ENCODE measurements at regions not wholly inside any gene's neighbourhood (a gene's known extent, or its start where the extent isn't known, plus 50 kb on each side); places are given as distances from the start of the nearest gene placed in this dataset.
"Not testable (repeated sequence)": the region's sequence is repeated elsewhere in the genome, so short reads cannot be mapped to it uniquely, and the experiment has no call there.

DNA sequence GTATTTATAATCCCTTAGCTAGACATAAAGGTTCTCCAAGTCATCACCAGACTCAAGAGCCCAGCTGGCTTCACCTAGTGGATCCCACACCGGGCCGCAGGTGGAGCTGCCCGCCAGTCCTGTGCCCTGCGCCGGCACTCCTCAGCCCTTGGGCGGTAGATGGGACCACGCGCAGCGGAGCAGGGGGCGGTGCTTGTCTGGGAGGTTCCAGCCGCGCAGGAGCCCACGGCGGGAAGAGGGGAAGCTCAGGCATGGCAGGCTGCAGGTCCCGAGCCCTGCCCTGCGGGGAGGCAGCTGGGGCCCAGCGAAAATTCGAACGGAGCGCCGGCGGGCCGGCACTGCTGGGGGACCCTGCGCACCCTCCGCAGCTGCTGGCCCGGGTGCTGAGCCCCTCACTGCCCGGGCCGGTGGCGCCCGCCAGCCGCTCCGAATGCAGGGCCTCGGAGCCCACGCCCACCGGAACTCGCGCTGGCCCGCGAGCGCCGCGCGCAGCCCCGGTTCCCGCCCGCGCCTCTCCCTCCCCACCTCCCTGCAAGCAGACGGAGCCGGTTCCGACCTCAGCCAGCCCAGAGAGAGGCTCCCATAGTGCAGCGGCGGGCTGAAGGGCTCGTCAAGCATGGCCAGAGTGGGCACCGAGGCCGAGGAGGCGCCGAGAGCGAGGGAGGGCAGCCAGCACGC, 675.6 kb downstream of the REEP3 start:
- DNase-seq (ENCODE audit: low read depth, low spot score) = no peak

DNA sequence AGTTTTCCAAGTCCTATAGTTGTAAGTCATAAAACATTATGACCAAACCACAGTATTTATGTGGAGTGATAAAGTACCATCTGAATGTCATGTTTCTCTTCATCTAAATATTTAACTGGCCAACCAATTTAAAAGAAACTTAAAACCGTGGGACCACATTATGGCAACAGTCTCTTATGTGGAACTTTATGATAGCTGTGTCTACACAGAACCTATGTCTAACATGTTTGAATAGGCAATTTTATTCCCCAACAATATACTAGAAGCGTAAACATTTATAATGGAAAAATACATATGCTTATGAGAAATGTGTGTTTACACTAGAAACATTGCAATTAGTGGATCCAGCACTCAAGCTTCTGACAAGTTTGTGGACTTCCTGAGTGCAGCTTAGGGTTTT, 680.7 kb downstream of the REEP3 start:
- DNase-seq (ENCODE audit: low read depth, low spot score) = no peak

DNA sequence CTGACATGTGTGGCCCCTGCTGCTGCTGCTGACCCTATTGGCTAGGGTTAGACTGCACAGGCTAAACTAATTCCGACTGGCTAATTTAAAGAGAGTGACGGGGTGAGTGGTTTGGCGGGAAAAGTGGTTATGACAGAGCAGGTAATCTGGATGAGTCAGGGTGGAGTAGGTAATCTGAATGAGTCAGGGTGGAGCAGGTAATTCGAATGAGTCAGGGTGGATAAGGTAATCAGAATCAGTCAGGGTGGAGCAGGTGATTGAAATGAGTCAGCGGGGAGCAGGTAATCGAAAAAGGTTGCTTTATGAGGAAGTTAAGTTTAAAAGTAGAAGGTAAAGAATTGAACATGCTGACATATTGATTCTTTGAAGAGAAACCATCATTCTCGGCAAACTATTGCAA, 683.3 kb downstream of the REEP3 start:
- DNase-seq (ENCODE audit: low read depth, low spot score) = not testable (repeated sequence)

DNA sequence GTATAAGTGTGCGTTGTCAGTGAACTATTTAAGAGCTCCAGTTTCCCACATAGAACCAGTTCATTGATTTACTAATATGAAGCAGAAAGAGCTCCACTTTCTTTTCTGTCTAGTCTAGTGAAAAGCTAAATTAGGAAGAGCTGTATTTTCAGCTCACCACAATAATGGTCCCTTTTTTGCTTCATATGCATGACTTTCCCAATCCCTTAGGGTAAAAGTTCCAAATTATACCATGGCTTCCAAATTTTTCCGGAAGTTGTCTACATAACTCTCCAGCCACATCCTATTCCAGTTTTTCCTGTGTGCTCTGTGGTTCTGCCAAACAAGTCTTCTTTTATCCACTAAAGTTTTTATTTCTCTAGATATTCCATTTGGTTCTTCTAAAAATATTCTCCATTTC, 685.2 kb downstream of the REEP3 start:
- DNase-seq (ENCODE audit: low read depth, low spot score) = no peak

DNA sequence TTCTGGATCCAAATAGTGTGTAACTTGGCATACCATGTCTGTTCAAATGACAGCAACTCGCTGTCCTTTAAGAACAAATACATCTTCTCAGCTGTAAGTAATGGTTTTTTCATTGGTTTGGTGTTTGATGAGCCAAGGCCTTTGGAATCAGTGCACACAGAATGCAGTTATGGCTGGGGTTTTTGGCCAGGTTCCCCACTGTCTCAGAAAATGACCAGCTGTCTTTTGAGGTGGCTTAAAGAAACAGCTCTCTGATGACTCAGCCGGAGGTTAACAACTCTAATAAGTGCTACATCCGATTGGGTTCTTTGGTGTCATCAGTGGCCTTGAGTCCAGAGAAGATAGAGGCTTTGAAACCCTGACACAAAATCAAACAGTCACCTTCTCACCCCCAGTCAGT, 688.4 kb downstream of the REEP3 start:
- DNase-seq (ENCODE audit: low read depth, low spot score) = no peak

DNA sequence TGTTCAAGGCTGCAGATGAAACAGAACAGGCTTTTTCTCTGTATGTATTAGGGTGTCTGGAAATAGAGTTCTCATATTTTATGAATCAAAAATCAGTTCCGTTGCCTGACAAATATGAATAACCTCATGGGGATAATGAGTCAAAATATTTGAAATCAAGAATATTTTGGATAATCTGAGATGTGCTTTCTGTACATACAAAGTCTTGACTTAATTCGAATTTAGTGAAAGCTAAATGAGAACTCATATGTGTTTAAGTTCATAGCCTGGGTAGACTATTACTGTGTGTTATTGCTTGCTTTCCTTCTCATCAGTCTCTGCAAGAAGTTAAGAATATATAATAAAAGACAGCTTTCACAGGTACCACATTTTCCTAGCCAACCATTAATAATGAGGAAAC, 689.0 kb downstream of the REEP3 start:
- no peak for DNase-seq (ENCODE audit: low read depth, low spot score)

DNA sequence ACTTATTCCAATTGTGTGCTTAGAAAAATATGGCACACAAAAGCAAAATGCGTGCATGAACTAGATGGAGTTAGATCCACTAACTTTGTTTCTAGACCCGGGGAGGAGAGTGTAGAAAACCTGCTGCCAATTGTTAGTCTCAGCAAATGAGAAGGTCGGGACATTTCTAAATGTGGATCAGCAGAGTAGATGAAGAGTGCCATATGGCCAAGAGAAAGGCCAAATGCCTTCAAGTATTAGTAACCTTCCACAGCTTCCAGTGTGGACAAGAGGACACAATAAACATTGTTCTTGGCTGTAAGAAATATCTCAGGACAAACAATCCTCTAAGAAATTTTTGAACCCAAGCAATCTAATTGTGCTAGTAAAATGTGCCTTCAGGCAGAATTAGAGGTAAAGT, 690.3 kb downstream of the REEP3 start:
- no peak for DNase-seq (ENCODE audit: low read depth, low spot score)

DNA sequence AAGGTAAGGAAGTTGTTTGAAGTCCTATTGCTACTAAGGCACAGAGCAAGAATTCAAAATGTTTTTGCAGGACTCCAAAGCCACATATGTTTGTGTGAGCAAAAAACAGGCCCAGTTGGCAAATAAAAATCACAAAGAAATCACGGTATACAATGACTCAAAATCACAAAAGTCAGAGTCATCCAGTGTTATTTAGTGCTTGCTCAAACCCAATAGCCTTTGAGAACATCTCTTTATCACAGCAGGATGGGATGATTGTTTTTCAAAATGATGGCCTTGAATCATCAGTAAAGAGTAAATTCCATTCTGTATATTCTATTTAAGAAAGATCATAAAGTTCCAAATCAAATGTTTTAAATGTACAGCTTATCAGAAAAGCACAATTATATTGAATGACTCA, 693.9 kb downstream of the REEP3 start:
- no peak for DNase-seq (ENCODE audit: low read depth, low spot score)

DNA sequence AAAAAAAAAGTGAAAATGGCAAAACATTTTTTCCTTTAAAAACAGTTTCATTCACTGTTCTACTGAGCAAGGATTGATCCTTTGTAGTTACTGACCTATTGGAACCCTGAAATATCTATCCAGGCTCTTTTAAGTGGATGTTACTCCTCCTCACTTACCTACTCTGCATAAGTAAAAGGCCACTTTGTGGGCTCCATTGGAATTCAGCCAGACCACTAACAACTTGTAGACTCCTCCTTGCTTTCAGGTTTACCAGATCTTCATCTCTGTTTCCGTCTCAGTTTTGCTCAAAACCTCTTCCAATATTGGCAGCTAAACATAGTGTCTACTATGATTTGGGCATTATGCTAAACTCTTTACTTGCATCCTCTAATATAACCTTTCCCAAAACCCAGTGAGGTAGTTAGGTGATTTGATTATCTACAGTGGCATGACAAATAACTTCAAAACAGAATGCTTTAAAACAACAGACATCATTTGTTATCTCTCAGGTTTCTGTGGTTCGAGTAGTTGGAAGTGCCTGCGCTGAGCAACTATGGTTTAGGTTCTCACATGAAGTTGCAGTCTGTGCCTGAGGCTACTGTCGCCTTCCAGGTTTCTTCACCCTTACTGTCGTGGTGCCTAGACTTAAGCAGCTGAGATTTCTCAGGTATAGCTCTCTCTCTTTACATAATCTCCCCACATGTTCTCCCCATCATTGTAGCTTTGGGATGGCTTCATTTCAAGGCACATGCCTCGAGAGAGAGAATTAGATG, 698.2 kb downstream of the REEP3 start:
- DNase-seq (ENCODE audit: low read depth, low spot score) = no peak

DNA sequence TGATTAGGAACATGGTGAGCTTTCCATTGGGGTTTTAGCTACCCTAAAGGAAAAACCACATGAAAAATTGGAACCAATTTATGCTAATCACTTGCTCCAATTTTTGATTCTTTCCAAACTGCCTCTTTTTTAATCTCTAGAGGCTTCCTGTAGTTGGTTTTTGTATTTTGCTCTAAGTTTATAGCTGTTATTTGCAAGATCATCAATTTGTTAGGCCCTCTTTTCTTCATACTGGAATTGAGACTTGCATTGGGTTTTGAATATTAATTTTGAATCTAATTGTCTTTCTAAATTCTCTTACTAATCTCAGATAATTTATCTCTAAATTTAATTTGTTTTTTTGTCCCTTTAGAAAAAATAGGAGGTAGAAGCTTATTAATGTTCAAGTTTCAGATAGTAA, 713.3 kb downstream of the REEP3 start:
- no peak for DNase-seq (ENCODE audit: low read depth, low spot score)

DNA sequence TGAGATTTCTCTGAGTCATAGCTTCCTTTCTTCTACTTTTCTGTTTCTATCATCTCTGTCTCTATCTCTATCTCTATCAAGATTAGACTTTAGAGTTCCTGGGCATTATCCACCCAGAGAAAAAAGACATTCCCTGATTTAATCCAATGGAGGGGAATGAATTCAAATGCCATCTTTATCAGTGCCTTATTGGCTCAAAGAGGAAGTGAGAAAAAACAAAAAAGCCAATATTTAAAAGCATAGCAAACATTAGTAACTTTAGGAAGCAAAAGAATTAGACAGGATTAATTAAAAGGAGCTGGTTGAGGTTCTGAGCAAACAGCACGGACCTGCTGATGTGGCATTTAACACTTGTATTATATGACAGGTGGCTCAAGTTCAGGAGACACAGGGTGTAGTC, 736.5 kb downstream of the REEP3 start:
- DNase-seq (ENCODE audit: low read depth, low spot score) = no peak

DNA sequence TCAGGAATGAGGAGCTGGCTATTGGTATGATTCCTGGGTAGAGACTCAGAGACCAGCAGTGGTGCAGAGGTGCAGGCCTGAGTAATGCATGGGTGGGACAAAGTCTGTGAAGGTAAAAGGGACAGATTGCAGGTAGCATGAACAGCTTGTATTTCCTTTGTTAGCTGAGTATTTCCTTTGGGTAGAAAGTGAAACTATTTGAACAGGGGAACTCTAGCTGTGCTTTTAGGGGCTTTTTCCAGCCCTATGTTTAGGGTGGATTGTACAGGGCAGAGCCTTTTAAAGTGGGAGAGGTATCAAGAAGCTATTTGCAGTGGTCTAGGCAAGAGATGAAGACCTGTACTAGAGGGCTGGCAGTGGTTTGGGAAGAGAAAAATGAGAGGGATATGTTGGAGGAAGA, 739.9 kb downstream of the REEP3 start:
- DNase-seq (ENCODE audit: low read depth, low spot score) = no peak

DNA sequence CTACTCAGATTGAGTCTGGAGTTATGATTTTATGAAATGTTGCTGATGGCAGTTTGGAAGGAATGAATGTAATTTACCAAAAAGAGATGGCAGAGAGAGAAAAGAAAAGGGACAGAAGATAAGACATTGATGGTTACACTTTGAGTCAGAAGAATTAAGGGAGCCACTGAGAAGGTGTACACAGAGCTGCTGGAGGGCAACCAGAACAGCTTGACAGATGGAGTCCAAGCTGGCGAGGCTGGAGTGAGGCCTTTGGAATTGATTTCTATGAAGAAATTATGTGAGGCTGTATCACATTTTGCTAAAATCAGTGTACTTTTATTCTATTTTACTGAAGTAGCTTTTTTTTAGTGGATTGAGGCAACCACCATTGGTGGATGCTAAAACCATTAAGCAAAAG, 740.5 kb downstream of the REEP3 start:
- DNase-seq (ENCODE audit: low read depth, low spot score) = no peak

DNA sequence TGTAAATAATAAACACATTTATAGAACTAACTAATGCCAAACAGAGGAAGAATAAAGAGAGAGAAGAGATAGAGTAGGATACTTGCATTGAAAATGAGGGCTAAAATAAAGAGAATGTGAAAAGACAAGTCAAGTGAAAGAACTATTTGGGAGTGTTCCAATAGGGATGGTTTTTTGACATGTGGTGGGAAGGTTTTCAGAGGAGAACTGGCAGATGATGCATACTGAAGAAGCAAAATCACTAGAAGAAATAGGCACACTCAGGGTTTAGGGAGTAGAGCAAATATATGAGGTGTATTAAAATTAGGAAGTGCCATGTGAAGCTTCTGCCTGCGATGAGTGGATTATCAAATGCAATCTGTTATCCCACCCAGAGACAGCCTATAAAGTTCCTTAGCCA, 744.8 kb downstream of the REEP3 start:
- DNase-seq (ENCODE audit: low read depth, low spot score) = no peak

DNA sequence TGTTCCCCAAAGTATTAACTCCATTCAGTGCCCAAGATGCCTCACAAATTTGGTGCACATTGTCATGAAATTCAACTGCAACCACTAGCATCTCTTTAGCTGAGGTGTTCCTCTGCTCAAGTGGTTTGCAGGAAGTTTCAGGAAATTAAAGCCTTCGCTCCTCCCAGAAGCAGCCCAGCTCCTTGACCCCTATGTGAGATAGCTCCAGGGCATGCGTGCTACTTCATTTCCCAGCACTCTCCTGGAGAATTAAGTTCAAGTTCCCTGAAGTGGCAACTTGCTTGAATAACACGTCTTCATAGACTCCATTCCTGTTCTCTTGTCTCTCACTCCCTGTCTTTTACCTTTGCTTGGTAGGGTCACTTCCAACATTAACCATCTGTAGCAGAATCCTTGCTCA, 750.3 kb downstream of the REEP3 start:
- DNase-seq (ENCODE audit: low read depth, low spot score) = no peak

DNA sequence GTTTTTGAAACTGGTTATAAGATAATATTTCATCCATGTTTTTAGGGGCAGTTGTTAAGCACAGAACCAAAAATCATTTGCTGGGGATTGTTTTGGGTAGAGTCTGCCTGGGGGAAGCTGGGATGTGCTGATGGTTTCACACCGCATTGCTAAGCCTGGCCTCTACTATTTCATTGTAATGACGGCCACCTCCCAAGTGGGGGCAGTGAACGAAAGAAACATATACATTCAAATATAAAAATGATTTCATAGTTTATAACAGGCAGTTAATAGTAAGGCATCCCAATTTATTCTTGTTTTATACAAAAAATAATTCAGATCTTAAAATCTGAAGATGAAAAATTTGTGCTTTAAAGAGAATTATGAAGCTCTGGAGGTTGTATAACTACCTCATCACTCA, 750.8 kb downstream of the REEP3 start:
- DNase-seq (ENCODE audit: low read depth, low spot score) = no peak

DNA sequence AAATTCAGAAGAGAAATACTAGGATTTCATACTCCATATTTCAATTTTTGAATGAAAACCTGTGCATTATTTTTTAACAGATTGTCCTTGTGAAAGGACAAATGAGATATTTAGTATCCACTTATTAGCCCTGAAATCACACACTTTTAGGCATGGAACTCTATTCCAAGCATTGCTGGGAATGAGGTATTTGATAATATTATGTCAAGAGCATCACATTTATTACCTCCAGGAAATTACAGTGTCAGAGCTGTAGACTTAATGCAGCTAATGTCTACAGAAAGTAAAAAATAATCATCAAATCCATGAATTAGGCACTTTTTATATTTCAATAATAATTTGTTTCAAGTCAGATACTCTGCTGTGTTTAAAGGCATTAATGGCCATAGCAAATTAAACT, 753.8 kb downstream of the REEP3 start:
- no peak for DNase-seq (ENCODE audit: low read depth, low spot score)

DNA sequence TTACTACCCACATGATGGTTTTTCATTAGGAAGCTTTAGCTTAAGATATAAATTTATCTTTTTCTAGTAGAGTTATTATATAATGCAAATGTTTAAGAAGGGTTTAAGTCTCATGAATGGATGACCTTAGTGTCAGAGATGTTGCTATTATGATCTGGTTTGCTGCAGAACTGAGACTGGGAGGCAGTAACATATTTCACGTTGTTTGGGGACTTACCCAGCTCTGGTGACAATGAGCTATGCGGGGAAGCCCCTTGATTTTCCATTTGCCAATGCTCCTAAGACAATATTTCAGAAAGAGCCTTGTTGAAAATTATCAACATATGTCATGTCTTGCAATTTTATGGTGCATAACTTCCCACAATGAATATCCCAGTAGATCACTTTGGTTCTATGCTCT, 754.6 kb downstream of the REEP3 start:
- no peak for DNase-seq (ENCODE audit: low read depth, low spot score)

DNA sequence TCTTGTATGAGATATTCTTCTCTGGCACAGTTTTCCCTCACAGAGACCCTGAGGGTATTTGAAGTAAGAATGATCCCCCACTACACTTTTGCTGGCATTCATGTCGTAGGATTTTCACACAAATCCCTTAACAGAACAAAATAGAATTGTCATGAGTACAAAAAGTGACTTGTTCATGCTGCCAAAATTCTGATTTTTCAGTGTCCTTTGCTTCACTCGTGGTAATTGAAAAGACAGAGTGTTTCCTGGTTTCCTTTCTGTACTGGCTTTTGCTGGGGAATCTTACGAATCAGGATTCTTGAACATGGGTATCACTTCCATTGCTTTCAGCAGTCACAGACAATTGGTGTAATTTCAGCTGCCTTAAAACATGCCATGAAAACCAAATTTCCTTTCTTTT, 756.3 kb downstream of the REEP3 start:
- DNase-seq (ENCODE audit: low read depth, low spot score) = no peak

DNA sequence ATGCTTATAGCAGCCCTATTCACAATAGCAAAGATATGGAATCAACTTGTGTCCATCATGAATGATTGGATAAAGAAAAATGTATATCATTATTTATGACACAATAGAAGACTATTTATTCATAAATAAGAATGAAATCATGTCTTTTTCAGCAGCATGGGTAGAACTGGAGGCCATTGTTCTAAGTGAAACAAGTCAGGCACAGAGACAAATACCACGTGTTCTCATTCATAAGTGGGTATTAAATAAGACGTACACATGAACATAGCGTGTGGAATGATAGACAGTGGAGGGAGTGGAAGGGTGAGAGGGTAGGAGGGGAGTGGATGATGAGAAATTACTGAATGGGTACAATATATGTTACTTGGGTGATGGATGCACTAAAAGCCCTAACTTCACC, 762.4 kb downstream of the REEP3 start:
- no peak for DNase-seq (ENCODE audit: low read depth, low spot score)

DNA sequence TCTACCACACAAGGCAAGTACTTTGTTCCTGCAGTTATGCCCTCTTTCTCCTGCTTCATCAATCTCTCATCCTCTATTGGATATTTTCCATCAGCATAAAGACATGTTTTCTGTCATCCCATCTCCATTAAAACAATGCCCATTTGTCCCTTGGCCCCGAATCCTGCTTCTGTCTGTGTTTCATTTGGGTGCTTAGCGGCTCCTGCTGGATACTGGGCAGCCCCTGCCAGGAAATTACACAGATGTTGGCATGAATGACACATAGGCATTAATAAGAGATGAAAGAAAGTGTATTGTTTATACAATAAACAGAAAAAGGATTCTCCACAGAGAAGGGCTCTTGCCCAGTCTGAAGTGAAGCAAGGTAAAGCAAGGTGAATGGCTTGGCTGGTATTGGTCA, 765.3 kb downstream of the REEP3 start:
- no peak for DNase-seq (ENCODE audit: low read depth, low spot score)

DNA sequence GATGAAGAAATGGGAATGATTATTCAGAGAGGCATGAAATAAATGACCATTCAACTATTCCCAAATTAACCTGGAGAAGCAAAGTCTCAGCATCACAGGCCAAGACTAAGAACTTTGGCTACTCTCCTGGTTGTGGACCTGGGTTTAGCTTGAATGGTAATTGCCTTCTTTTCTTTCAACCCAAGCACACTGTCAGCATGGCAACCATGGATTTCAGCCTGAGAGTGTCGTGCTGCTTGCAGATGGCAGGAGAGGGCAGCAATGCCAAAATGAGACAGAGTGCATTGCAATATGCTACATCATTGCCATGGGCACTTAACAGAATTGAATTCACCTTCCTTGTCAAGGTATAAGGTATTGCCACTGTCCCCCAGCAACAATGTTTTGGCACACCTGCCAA, 767.2 kb downstream of the REEP3 start:
- DNase-seq (ENCODE audit: low read depth, low spot score) = no peak

DNA sequence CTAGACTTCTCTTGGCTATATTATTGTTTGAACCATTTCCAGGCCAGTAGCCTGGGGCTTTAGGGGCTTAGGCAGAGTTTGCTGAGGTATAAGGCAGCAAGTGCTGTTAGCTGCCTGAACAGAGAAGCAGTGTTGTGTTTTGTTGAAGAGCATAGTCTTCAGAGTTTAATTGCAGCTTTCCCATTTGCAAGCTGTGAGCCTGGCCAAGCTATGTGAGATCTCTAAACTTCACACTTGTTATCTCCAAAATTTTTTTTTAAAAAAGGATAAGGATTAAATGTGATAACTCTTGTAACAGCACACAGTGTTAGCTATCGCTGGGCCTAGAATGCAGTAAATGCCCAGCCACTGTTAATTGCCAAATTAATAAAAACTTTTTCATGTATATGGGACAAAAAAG, 782.4 kb downstream of the REEP3 start:
- no peak for DNase-seq (ENCODE audit: low read depth, low spot score)
